ENCODE measurements at regions not wholly inside any gene's neighbourhood (a gene's known extent, or its start where the extent isn't known, plus 50 kb on each side); places are given as distances from the start of the nearest gene placed in this dataset.
A peak's percentile ranks its signal among the peaks of the same experiment; 100 is the strongest.

GRCh38 chr4:140316799-140317198, 56.6 kb upstream of the SCOC start:
- DNase-seq: no peak

GRCh38 chr4:140315970-140316369, 57.5 kb upstream of the SCOC start:
- no peak for DNase-seq

GRCh38 chr4:140315438-140315837, 58.0 kb upstream of the SCOC start:
- no peak for DNase-seq

GRCh38 chr4:140315019-140315418, 58.4 kb upstream of the SCOC start:
- no peak for DNase-seq

- DNase-seq: no peak
These were observed 61.3 kb upstream of the SCOC start for GRCh38 chr4:140312100-140312499.

- DNase-seq: no peak
These were observed 62.1 kb upstream of the SCOC start for GRCh38 chr4:140311257-140311835.

GRCh38 chr4:140309124-140309870, 64.1 kb upstream of the SCOC start:
- DNase-seq: no peak

- no peak for DNase-seq
These were observed 64.9 kb upstream of the SCOC start for GRCh38 chr4:140308366-140309123.

- DNase-seq: no peak
These were observed 68.4 kb upstream of the SCOC start for GRCh38 chr4:140305053-140305452.

GRCh38 chr4:140304346-140304745, 69.1 kb upstream of the SCOC start:
- DNase-seq: no peak

- no peak for DNase-seq
These were observed 71.1 kb upstream of the SCOC start for GRCh38 chr4:140302151-140302859.

- DNase-seq: peak in 1 of 2 donors; percentile 27
These were observed 73.0 kb upstream of the SCOC start for GRCh38 chr4:140300271-140300970.

GRCh38 chr4:140298001-140298400, 75.4 kb upstream of the SCOC start:
- no peak for DNase-seq

- DNase-seq: no peak
These were observed 76.2 kb upstream of the SCOC start for GRCh38 chr4:140297221-140297570.

- no peak for DNase-seq
These were observed 76.9 kb upstream of the SCOC start for GRCh38 chr4:140296335-140297220.

- DNase-seq: no peak
These were observed 79.5 kb upstream of the SCOC start for GRCh38 chr4:140293979-140294378.

GRCh38 chr4:140291259-140291658, 82.2 kb upstream of the SCOC start:
- no peak for DNase-seq

- DNase-seq: no peak
These were observed 84.0 kb upstream of the SCOC start for GRCh38 chr4:140289486-140289885.

GRCh38 chr4:140286456-140286855, 87.0 kb upstream of the SCOC start:
- DNase-seq: no peak

GRCh38 chr4:140284456-140284855, 89.0 kb upstream of the SCOC start:
- no peak for DNase-seq

GRCh38 chr4:140281828-140282552, 91.5 kb upstream of the SCOC start:
- no peak for DNase-seq

Data from CD4-positive, alpha-beta T cell treated with Interleukin-4 for 1 hour (primary cell).